Large intestine (tissue), 3 donors: ENCODE measurements at regions not wholly inside any gene's neighbourhood (a gene's known extent, or its start where the extent isn't known, plus 50 kb on each side); places are given as distances from the start of the nearest gene placed in this dataset.

Source experiments
- DNase-seq, 2 donors: peaks; one replicate each; pipeline versions ENCODE4 v3.0.0 to v3.0.0-alpha.2; 2013
- H3K27ac ChIP-seq: one replicate; pipeline ENCODE4 v1.5.1; 2013; ENCODE audit warnings: low read length
- H3K27me3 ChIP-seq: 2 replicates; pipeline ENCODE4 v1.6.1; 2013; ENCODE audit warnings: low read length; ENCODE audit not compliant: control insufficient read depth, insufficient read depth
- H3K36me3 ChIP-seq: 2 replicates; pipeline ENCODE4 v1.6.1; 2013; ENCODE audit warnings: low read length; ENCODE audit not compliant: control insufficient read depth, insufficient read depth
- H3K4me1 ChIP-seq: one replicate; pipeline ENCODE4 v1.6.1; 2013; ENCODE audit warnings: low read length; ENCODE audit not compliant: control insufficient read depth, insufficient read depth
- H3K4me3 ChIP-seq: one replicate; pipeline ENCODE4 v1.5.1; 2013; ENCODE audit warnings: low read length
- H3K9me3 ChIP-seq: one replicate; pipeline ENCODE4 v1.6.1; 2013; ENCODE audit warnings: mild to moderate bottlenecking, low read depth, low read length, moderate library complexity; ENCODE audit not compliant: control insufficient read depth
- WGBS: methylation state at CpG from one replicate; pipeline ENCODE4 v1.1.5; 2013; ENCODE audit warnings: low lambda C conversion rate; ENCODE audit not compliant: insufficient coverage; 5-methylcytosine and 5-hydroxymethylcytosine counted together

GRCh38 chr6:51016489-51016888 is 197.8 kb downstream of the TFAP2B start:
- Histone ChIP-seq H3K27ac (no peak overlapping the region), H3K9me3 (no peaks in the 10 kb centered on the region), H3K36me3 (no peaks in the 10 kb centered on the region), H3K4me3 (no peak overlapping the region), H3K4me1 (no peaks in the 10 kb centered on the region), H3K27me3 (no peaks in the 10 kb centered on the region)
- no CpG with 5 or more reads among the region's 1 CpG for WGBS
- DNase-seq: no peak

GRCh38 chr6:51019806-51020205 is 201.1 kb downstream of the TFAP2B start:
- H3K4me1 ChIP-seq: no peaks in the 10 kb centered on the region
- H3K4me3 ChIP-seq: no peak overlapping the region
- no CpG with 5 or more reads among the region's 5 CpGs for WGBS
- DNase-seq: no peak
- no peak overlapping the region for H3K27ac ChIP-seq
- H3K36me3 ChIP-seq: no peaks in the 10 kb centered on the region
- H3K9me3 ChIP-seq: no peaks in the 10 kb centered on the region
- no peaks in the 10 kb centered on the region for H3K27me3 ChIP-seq

DNA sequence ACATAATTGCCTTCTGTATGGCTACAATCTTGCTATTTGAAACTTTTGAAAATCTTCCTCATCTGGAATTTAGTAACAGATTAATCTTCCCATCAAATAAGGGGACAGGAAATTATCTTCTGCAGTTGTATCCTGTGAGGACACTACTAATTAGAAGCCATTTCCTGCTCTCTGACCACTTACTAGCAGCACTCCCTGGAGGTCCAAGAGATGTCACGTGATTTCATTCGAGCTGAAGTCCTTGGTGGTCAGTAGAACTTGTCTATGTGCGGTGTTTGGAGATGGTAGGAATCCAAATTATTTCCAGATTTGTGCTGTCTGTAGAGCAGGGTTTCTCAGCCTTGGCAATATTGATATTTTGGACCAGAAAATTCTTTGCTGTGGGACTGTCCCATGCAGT is 202.5 kb downstream of the TFAP2B start:
- Histone ChIP-seq H3K4me3 (no peak overlapping the region), H3K9me3 (no peaks in the 10 kb centered on the region), H3K27ac (no peak overlapping the region), H3K27me3 (no peaks in the 10 kb centered on the region), H3K36me3 (no peaks in the 10 kb centered on the region), H3K4me1 (no peaks in the 10 kb centered on the region)
- no peak for DNase-seq
- no CpG with 5 or more reads among the region's 3 CpGs for WGBS

GRCh38 chr6:51024126-51024525 is 205.5 kb downstream of the TFAP2B start:
- no peak overlapping the region for H3K27ac ChIP-seq
- DNase-seq: no peak
- WGBS: 100% methylated on average over 2 of the region's 3 CpGs
- no peaks in the 10 kb centered on the region for H3K9me3 ChIP-seq
- H3K36me3 ChIP-seq: no peaks in the 10 kb centered on the region
- no peaks in the 10 kb centered on the region for H3K27me3 ChIP-seq
- H3K4me3 ChIP-seq: no peak overlapping the region
- H3K4me1 ChIP-seq: no peaks in the 10 kb centered on the region

- no peaks in the 10 kb centered on the region for H3K9me3 ChIP-seq
- no peak overlapping the region for H3K27ac ChIP-seq
- no peaks in the 10 kb centered on the region for H3K36me3 ChIP-seq
- no CpG with 5 or more reads among the region's 18 CpGs for WGBS
- no peak overlapping the region for H3K4me3 ChIP-seq
- H3K27me3 ChIP-seq: no peaks in the 10 kb centered on the region
- no peak for DNase-seq
- H3K4me1 ChIP-seq: no peaks in the 10 kb centered on the region
Observed at GRCh38 chr6:51025082-51025777, 206.6 kb downstream of the TFAP2B start.

DNA sequence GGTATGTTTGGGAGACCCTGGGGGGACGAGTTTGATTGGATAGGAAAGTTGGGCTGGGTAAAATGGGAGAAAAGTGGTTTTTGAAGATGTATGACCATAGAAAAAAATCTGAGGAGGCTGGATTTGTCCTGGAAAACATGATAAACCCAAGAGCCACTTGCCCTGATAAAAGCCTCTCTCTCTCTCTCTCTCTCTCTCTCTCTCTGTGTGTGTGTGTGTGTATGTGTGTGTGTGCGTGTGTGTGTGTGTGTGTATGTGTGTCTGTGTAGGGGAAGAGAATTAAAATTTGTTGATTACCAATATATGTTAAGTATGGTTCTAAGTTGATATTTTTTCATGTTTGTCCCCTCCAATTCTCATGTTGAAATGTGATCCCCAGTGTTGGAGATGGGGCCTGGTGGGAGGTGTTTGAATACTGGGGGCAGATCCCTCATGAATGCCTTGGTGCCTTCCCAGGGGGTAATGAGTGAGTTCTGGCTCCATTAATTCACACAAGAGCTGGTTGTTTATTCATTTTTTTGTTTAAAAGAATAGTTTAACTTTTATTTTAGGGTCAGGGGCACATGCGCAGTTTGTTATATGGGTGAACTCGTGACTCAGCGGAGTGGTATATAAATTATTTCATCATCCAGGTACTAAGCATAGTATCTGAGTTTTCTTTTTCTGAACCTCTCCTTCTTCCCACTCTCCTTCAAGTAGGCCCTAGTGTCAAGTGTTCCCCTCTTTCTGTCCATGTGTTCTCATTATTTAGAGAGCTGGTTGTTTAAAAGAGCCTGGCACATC is 208.8 kb downstream of the TFAP2B start:
- H3K27ac ChIP-seq: no peak overlapping the region
- no CpG with 5 or more reads among the region's 5 CpGs for WGBS
- DNase-seq: no peak
- no peaks in the 10 kb centered on the region for H3K4me1 ChIP-seq
- no peak overlapping the region for H3K4me3 ChIP-seq
- H3K27me3 ChIP-seq: no peaks in the 10 kb centered on the region
- no peaks in the 10 kb centered on the region for H3K36me3 ChIP-seq
- no peaks in the 10 kb centered on the region for H3K9me3 ChIP-seq

DNA sequence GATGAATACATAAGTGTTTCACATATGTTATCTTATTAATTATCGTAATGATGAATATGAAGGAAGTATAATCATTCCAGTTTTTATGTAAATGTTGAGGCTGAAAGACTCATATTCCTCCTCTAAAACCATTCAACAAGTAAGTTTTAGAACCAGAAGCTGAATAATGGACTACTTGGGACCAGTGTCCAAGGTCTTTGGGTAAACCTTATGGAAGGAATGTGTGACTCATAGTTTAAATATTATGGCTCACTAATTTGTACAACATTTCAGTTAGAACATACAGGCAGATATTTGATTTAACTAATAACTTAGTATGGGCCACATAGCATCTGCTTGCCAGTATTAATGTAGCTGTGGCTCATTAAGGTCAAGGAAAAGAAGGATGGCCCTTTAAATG is 209.6 kb downstream of the TFAP2B start:
- H3K9me3 ChIP-seq: no peaks in the 10 kb centered on the region
- H3K4me1 ChIP-seq: no peaks in the 10 kb centered on the region
- H3K27ac ChIP-seq: no peak overlapping the region
- no peaks in the 10 kb centered on the region for H3K36me3 ChIP-seq
- no peaks in the 10 kb centered on the region for H3K27me3 ChIP-seq
- 0% methylated on average over 1 of the region's 1 CpG for WGBS
- DNase-seq: no peak
- no peak overlapping the region for H3K4me3 ChIP-seq

DNA sequence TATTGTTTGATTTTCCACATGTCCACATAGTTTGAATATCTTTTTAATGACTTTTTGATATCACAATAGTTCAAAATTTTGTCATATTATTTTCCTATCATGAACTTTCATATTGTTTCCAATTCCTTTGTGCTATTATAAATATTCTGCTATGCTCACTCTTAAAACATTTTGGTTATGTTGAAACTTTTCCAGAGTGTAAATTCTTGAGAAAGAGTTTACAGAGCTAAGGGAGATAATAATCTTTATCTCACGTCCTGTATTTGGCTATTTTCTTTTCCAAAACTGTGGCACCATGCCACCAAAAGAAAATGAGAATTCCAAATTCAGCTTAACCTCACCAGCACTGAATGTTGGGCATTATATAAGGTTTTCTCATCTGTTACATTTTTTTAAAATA is 210.9 kb downstream of the TFAP2B start:
- H3K27ac ChIP-seq: no peak overlapping the region
- no peaks in the 10 kb centered on the region for H3K4me1 ChIP-seq
- H3K27me3 ChIP-seq: no peaks in the 10 kb centered on the region
- no peaks in the 10 kb centered on the region for H3K9me3 ChIP-seq
- no peaks in the 10 kb centered on the region for H3K36me3 ChIP-seq
- DNase-seq: no peak
- WGBS: no CpG with 5 or more reads among the region's 1 CpG
- no peak overlapping the region for H3K4me3 ChIP-seq

GRCh38 chr6:51045548-51045947 is 226.9 kb downstream of the TFAP2B start:
- Histone ChIP-seq H3K27ac (no peak overlapping the region), H3K9me3 (no peaks in the 10 kb centered on the region), H3K27me3 (no peaks in the 10 kb centered on the region), H3K4me1 (no peaks in the 10 kb centered on the region), H3K36me3 (no peaks in the 10 kb centered on the region), H3K4me3 (no peak overlapping the region)
- DNase-seq: no peak
- WGBS: 88% methylated on average over 2 of the region's 2 CpGs

- Histone ChIP-seq H3K4me3 (no peak overlapping the region), H3K9me3 (no peaks in the 10 kb centered on the region), H3K4me1 (no peaks in the 10 kb centered on the region), H3K36me3 (no peaks in the 10 kb centered on the region), H3K27me3 (no peaks in the 10 kb centered on the region), H3K27ac (no peak overlapping the region)
- DNase-seq: no peak
- 83% methylated on average over 1 of the region's 3 CpGs for WGBS
Observed at GRCh38 chr6:51049288-51049982, 230.8 kb downstream of the TFAP2B start.
